ENCODE measurements at regions not wholly inside any gene's neighbourhood (a gene's known extent, or its start where the extent isn't known, plus 50 kb on each side); places are given as distances from the start of the nearest gene placed in this dataset.

DNA sequence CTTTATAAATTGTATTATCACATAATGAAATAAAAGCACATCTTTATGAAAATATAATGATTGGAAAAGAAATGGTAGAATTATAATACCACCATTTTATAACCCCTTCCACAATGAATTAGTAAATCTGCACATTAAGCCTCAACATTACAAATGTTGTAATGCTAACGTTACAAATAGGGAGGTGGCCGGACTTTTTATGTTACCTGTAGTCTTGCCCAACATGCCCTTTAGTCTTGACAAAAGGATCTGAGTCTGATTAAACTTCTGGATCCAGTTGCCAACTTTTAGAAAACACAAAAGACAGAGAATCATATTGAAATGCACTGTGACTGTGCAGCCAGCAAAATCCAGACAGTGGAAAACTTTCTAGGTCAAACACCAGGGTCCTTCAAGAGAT, 617.3 kb downstream of the KCNJ3 start:
- H2AFZ ChIP-seq (ENCODE audit: low read depth, low read length): no peak overlapping the region
- H3K4me3 ChIP-seq: no peak overlapping the region
- no peaks in the 10 kb centered on the region for H3K27me3 ChIP-seq (ENCODE audit: control insufficient read depth in 2 of 2, insufficient read depth in 2 of 2, low read length in 2 of 2)
- CTCF ChIA-PET (ENCODE audit: low intra/inter-chr PET ratio): no interaction called here
- H3K4me2 ChIP-seq (ENCODE audit: insufficient read depth, low read length): no peak overlapping the region
- 0% methylated on average over 2 of the region's 2 CpGs for WGBS (ENCODE audit: insufficient coverage, low coverage, missing lambda C conversion rate)
- POLR2A ChIA-PET: no interaction called here
- no peaks in the 10 kb centered on the region for H3K36me3 ChIP-seq (ENCODE audit: control insufficient read depth, insufficient read depth, low read length)
- no peaks in the 10 kb centered on the region for H4K20me1 ChIP-seq (replicated peaks; ENCODE audit: control insufficient read depth, insufficient read depth, low read length)
- ATAC-seq (no peak), DNase-seq (ENCODE audit: extremely low read depth in 1 of 4, low spot score in 3 of 4) (no peak), FAIRE-seq (no peak)
- no peak overlapping the region for H3K27ac ChIP-seq (ENCODE audit: extremely low read depth, low read depth, low read length)
- H3K9me1 ChIP-seq (ENCODE audit: control insufficient read depth, insufficient read depth, low read length): no peaks in the 10 kb centered on the region
- H3K9me3 ChIP-seq (replicated peaks; ENCODE audit: control insufficient read depth, insufficient read depth, low read depth, low read length): no peaks in the 10 kb centered on the region
- in situ Hi-C loops (cut with MboI): no loop called here
- intact Hi-C loops (cut with micrococcal nuclease): no loop called here
- no peak overlapping the region for H3K9ac ChIP-seq (ENCODE audit: insufficient read depth in 1 of 2, low read depth in 2 of 2, low read length in 2 of 2)
- no peaks in the 10 kb centered on the region for H3K4me1 ChIP-seq (replicated peaks in 1 of 2; ENCODE audit: control insufficient read depth in 2 of 2, insufficient read depth in 2 of 2, low read length in 2 of 2)
- H3K79me2 ChIP-seq (ENCODE audit: control insufficient read depth, insufficient read depth, low read length): no peaks in the 10 kb centered on the region
- BruUV-seq (replicated peaks): no TSS peak
- no peak for TF ChIP-seq LEF1 (IDR thresholded peaks at IDR 0.05)
- TF ChIP-seq TGIF2 (CRISPR knock-in tag; IDR thresholded peaks at IDR 0.05): no peak
- no peak for TF ChIP-seq HDAC2 (IDR thresholded peaks at IDR 0.05)
- no peak for TF ChIP-seq TAF7 (tag; IDR thresholded peaks at IDR 0.05)
- TF ChIP-seq RUNX1 (IDR thresholded peaks at IDR 0.05; ENCODE audit: low read depth): no peak
- no peak for TF ChIP-seq ZEB2 (IDR thresholded peaks at IDR 0.05)
- TF ChIP-seq, protein P1, sequence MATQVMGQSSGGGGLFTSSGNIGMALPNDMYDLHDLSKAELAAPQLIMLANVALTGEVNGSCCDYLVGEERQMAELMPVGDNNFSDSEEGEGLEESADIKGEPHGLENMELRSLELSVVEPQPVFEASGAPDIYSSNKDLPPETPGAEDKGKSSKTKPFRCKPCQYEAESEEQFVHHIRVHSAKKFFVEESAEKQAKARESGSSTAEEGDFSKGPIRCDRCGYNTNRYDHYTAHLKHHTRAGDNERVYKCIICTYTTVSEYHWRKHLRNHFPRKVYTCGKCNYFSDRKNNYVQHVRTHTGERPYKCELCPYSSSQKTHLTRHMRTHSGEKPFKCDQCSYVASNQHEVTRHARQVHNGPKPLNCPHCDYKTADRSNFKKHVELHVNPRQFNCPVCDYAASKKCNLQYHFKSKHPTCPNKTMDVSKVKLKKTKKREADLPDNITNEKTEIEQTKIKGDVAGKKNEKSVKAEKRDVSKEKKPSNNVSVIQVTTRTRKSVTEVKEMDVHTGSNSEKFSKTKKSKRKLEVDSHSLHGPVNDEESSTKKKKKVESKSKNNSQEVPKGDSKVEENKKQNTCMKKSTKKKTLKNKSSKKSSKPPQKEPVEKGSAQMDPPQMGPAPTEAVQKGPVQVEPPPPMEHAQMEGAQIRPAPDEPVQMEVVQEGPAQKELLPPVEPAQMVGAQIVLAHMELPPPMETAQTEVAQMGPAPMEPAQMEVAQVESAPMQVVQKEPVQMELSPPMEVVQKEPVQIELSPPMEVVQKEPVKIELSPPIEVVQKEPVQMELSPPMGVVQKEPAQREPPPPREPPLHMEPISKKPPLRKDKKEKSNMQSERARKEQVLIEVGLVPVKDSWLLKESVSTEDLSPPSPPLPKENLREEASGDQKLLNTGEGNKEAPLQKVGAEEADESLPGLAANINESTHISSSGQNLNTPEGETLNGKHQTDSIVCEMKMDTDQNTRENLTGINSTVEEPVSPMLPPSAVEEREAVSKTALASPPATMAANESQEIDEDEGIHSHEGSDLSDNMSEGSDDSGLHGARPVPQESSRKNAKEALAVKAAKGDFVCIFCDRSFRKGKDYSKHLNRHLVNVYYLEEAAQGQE (IDR thresholded peaks at IDR 0.05; ENCODE audit: borderline replicate concordance): no peak
- TF ChIP-seq, protein P1 (CRISPR knock-in tag; IDR thresholded peaks at IDR 0.05; ENCODE audit: low read depth): no peak
- TF ChIP-seq MXI1 (IDR thresholded peaks at IDR 0.05; ENCODE audit: low read depth, low read length): no peak

Measured in K562 (cell line).